ENCODE measurements at regions not wholly inside any gene's neighbourhood (a gene's known extent, or its start where the extent isn't known, plus 50 kb on each side); places are given as distances from the start of the nearest gene placed in this dataset.

GRCh38 chr6:123747515-123747914 is 56.1 kb upstream of the NKAIN2 start:
- H3K9me3 ChIP-seq (ENCODE audit: low read depth), result no peaks in the 10 kb centered on the region
- no peak overlapping the region for H3K27ac ChIP-seq
- no peak for TF ChIP-seq CTCF (IDR thresholded peaks at IDR 0.05; ENCODE audit: low read depth, low read length)
- no peaks in the 10 kb centered on the region for H3K36me3 ChIP-seq
- no peaks in the 10 kb centered on the region for H3K4me1 ChIP-seq (ENCODE audit: low read depth)
- DNase-seq (ENCODE audit: low read depth in 1 of 2, low spot score in 1 of 2), result no peak
- H3K27me3 ChIP-seq, result no peaks in the 10 kb centered on the region
- no peak overlapping the region for H3K4me3 ChIP-seq

GRCh38 chr6:123745895-123746294 is 57.8 kb upstream of the NKAIN2 start:
- H3K27me3 ChIP-seq, result no peaks in the 10 kb centered on the region
- H3K27ac ChIP-seq, result no peak overlapping the region
- no peak overlapping the region for H3K4me3 ChIP-seq
- TF ChIP-seq CTCF (IDR thresholded peaks at IDR 0.05; ENCODE audit: low read depth, low read length), result no peak
- H3K36me3 ChIP-seq, result no peaks in the 10 kb centered on the region
- no peaks in the 10 kb centered on the region for H3K9me3 ChIP-seq (ENCODE audit: low read depth)
- no peaks in the 10 kb centered on the region for H3K4me1 ChIP-seq (ENCODE audit: low read depth)
- DNase-seq (ENCODE audit: low read depth in 1 of 2, low spot score in 1 of 2), result peak in 1 of 2 donors; percentile 4

DNA sequence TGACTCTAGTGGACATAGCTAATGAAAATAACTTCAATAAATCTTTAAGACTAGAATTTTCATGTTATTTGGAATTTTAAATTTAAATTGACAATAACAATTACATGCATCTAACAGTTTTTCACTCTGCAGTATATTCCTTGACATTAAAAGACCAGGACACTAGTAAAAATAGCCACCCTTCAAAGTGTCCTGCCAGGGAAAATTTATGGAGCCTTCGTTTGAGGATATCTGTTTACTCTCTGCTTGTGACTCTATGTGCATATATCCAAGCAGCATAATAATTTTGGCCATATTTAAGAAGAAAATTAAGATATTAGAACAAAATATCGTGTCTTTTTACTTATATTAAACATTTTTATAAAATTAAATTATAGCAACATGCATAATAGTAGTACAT is 58.8 kb upstream of the NKAIN2 start:
- Histone ChIP-seq H3K27ac (no peak overlapping the region), H3K27me3 (no peaks in the 10 kb centered on the region), H3K36me3 (no peaks in the 10 kb centered on the region), H3K4me3 (no peak overlapping the region), H3K4me1 (ENCODE audit: low read depth) (no peaks in the 10 kb centered on the region), H3K9me3 (ENCODE audit: low read depth) (no peaks in the 10 kb centered on the region)
- no peak for TF ChIP-seq CTCF (IDR thresholded peaks at IDR 0.05; ENCODE audit: low read depth, low read length)
- DNase-seq (ENCODE audit: low read depth in 1 of 2, low spot score in 1 of 2), result no peak

DNA sequence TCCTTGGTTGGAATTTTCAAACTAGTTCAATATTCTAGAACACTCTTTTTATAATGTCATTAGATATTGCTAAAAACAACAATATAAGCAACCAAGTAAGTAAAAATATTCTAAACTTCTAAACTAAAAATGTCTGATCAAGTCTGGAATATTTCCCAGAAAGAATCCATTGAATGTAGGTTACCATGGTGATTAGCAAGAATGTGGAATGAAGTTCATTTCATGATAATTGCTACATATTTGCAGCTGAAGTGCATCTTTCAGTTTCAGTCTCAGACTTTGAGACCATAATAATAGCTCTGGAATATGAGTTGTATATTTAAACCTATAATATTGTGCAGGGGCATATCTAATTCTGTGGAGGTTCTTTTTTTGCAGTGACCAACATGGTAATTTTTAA is 61.0 kb upstream of the NKAIN2 start:
- no peaks in the 10 kb centered on the region for H3K36me3 ChIP-seq
- H3K27ac ChIP-seq, result no peak overlapping the region
- H3K27me3 ChIP-seq, result no peaks in the 10 kb centered on the region
- DNase-seq (ENCODE audit: low read depth in 1 of 2, low spot score in 1 of 2), result peak in 1 of 2 donors; percentile 2
- no peaks in the 10 kb centered on the region for H3K4me1 ChIP-seq (ENCODE audit: low read depth)
- H3K4me3 ChIP-seq, result no peak overlapping the region
- TF ChIP-seq CTCF (IDR thresholded peaks at IDR 0.05; ENCODE audit: low read depth, low read length), result no peak
- no peaks in the 10 kb centered on the region for H3K9me3 ChIP-seq (ENCODE audit: low read depth)

GRCh38 chr6:123733180-123733579 is 70.5 kb upstream of the NKAIN2 start:
- no peak overlapping the region for H3K27ac ChIP-seq
- no peaks in the 10 kb centered on the region for H3K9me3 ChIP-seq (ENCODE audit: low read depth)
- DNase-seq (ENCODE audit: low read depth in 1 of 2, low spot score in 1 of 2), result no peak
- H3K36me3 ChIP-seq, result no peaks in the 10 kb centered on the region
- TF ChIP-seq CTCF (IDR thresholded peaks at IDR 0.05; ENCODE audit: low read depth, low read length), result no peak
- no peaks in the 10 kb centered on the region for H3K4me1 ChIP-seq (ENCODE audit: low read depth)
- H3K4me3 ChIP-seq, result no peak overlapping the region
- H3K27me3 ChIP-seq, result no peaks in the 10 kb centered on the region

DNA sequence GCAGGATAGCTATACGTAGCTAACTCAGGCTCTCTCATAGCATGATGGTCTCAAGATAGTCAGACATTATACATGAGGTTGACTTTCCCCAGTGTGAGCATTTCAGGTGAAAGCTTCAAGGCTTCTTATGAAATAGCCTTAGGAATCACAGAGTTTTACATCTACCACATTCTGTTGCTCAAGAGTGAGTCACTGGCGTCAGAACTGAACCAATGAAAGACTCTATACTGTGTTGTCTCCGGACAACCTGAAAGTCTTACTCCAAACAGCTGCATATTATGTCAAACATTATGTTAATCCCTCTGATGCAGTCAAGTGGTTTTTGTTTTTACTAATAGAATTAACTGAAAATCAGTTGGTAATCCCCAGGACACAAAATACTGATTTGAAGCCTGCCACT is 79.8 kb upstream of the TRDN start:
- no peak overlapping the region for H3K4me3 ChIP-seq
- H3K4me1 ChIP-seq (ENCODE audit: low read depth), result no peaks in the 10 kb centered on the region
- no peak overlapping the region for H3K27ac ChIP-seq
- H3K9me3 ChIP-seq (ENCODE audit: low read depth), result no peaks in the 10 kb centered on the region
- H3K36me3 ChIP-seq, result no peaks in the 10 kb centered on the region
- H3K27me3 ChIP-seq, result no peaks in the 10 kb centered on the region
- DNase-seq (ENCODE audit: low read depth in 1 of 2, low spot score in 1 of 2), result no peak
- TF ChIP-seq CTCF (IDR thresholded peaks at IDR 0.05; ENCODE audit: low read depth, low read length), result no peak
